NCI-H2029 (cell line): ENCODE measurements at regions not wholly inside any gene's neighbourhood (a gene's known extent, or its start where the extent isn't known, plus 50 kb on each side); places are given as distances from the start of the nearest gene placed in this dataset.

Source experiments
- DNase-seq: peaks from one replicate; lab custom pipeline; 2025; lab: John Stamatoyannopoulos, UW

- DNase-seq, result peak; percentile 4
These were observed 451.0 kb upstream of the SALL3 start for GRCh38 chr18:78528411-78529258.

- DNase-seq, result no peak
These were observed 448.0 kb upstream of the SALL3 start for GRCh38 chr18:78531637-78532036.

- DNase-seq, result no peak
These were observed 440.8 kb upstream of the SALL3 start for GRCh38 chr18:78538669-78539440.

GRCh38 chr18:78540636-78541529 is 438.7 kb upstream of the SALL3 start:
- no peak for DNase-seq

GRCh38 chr18:78542204-78542603 is 437.4 kb upstream of the SALL3 start:
- DNase-seq, result no peak

- DNase-seq, result no peak
These were observed 436.4 kb upstream of the SALL3 start for GRCh38 chr18:78543201-78543725.

GRCh38 chr18:78546281-78546680 is 433.3 kb upstream of the SALL3 start:
- no peak for DNase-seq

GRCh38 chr18:78547817-78548216 is 431.8 kb upstream of the SALL3 start:
- DNase-seq, result no peak

GRCh38 chr18:78548261-78549058 is 431.2 kb upstream of the SALL3 start:
- DNase-seq, result no peak

GRCh38 chr18:78549971-78550370 is 429.6 kb upstream of the SALL3 start:
- no peak for DNase-seq

GRCh38 chr18:78554944-78555608 is 424.5 kb upstream of the SALL3 start:
- DNase-seq, result no peak

GRCh38 chr18:78557371-78557770 is 422.2 kb upstream of the SALL3 start:
- no peak for DNase-seq

- no peak for DNase-seq
These were observed 421.4 kb upstream of the SALL3 start for GRCh38 chr18:78558101-78558810.

GRCh38 chr18:78558948-78559347 is 420.7 kb upstream of the SALL3 start:
- no peak for DNase-seq

- DNase-seq, result no peak
These were observed 420.0 kb upstream of the SALL3 start for GRCh38 chr18:78559584-78559983.

GRCh38 chr18:78561757-78562510 is 417.7 kb upstream of the SALL3 start:
- DNase-seq, result no peak

- no peak for DNase-seq
These were observed 417.1 kb upstream of the SALL3 start for GRCh38 chr18:78562531-78562961.

GRCh38 chr18:78563110-78563509 is 416.5 kb upstream of the SALL3 start:
- DNase-seq, result no peak

GRCh38 chr18:78564030-78564429 is 415.6 kb upstream of the SALL3 start:
- DNase-seq, result no peak
